Mesenchymal stem cell (in vitro differentiated cells and primary cell): ENCODE measurements at regions not wholly inside any gene's neighbourhood (a gene's known extent, or its start where the extent isn't known, plus 50 kb on each side); places are given as distances from the start of the nearest gene placed in this dataset.

Source experiments
- DNase-seq: peaks from one replicate; pipeline ENCODE4 v3.0.0-alpha.2; 2013
- H2AFZ ChIP-seq: one replicate; pipeline ENCODE4 v1.6.1; 2013; ENCODE audit warnings: low read depth, mild to moderate bottlenecking, control low read depth, inconsistent platforms, low read length, moderate library complexity
- H2AK5ac ChIP-seq: 2 replicates; pipeline ENCODE4 v1.6.1; 2013; ENCODE audit warnings: low read length, moderate library complexity, mild to moderate bottlenecking, inconsistent platforms; ENCODE audit not compliant: severe bottlenecking
- H2BK120ac ChIP-seq: one replicate; pipeline ENCODE4 v1.6.1; 2013; ENCODE audit warnings: low read depth, mild to moderate bottlenecking, inconsistent platforms, low read length, moderate library complexity
- H2BK12ac ChIP-seq, 2 experiments: one replicate each; pipeline ENCODE4 v1.6.1; 2013; ENCODE audit warnings: inconsistent platforms in 2 of 2, low read length in 2 of 2, mild to moderate bottlenecking in 2 of 2, moderate library complexity in 2 of 2, control low read depth in 1 of 2
- H2BK15ac ChIP-seq: one replicate; pipeline ENCODE4 v1.6.1; 2013; ENCODE audit warnings: mild to moderate bottlenecking, low read depth, inconsistent platforms; ENCODE audit not compliant: poor library complexity, severe bottlenecking
- H2BK5ac ChIP-seq: 2 replicates; pipeline ENCODE4 v1.6.1; 2013; ENCODE audit warnings: low read depth, mild to moderate bottlenecking, low read length, control low read depth, inconsistent platforms; ENCODE audit not compliant: poor library complexity, severe bottlenecking
- H3K14ac ChIP-seq, 2 experiments: one replicate each; pipeline ENCODE4 v1.6.1; 2013; ENCODE audit warnings: inconsistent platforms in 2 of 2, low read length in 2 of 2, control low read depth in 1 of 2, mild to moderate bottlenecking in 1 of 2, moderate library complexity in 1 of 2
- H3K18ac ChIP-seq, 2 experiments: one replicate each; pipeline ENCODE4 v1.6.1; 2013; ENCODE audit warnings: inconsistent platforms in 2 of 2, low read length in 2 of 2, control low read depth in 1 of 2, low read depth in 1 of 2, mild to moderate bottlenecking in 1 of 2
- H3K23ac ChIP-seq, 2 experiments: one replicate each; pipeline ENCODE4 v1.6.1; 2013; ENCODE audit warnings: inconsistent platforms in 2 of 2, low read length in 2 of 2, mild to moderate bottlenecking in 2 of 2, moderate library complexity in 2 of 2, control low read depth in 1 of 2
- H3K27ac ChIP-seq: 2 replicates; pipeline ENCODE4 v1.5.1; 2013; ENCODE audit warnings: mild to moderate bottlenecking, moderate library complexity, low read length, control low read depth, inconsistent platforms; ENCODE audit not compliant: poor library complexity, severe bottlenecking
- H3K27me3 ChIP-seq, 2 experiments: 2 replicates each; pipeline versions ENCODE4 v1.6.1 to v1.7.0; 2013; ENCODE audit warnings: low read length in 2 of 2, mild to moderate bottlenecking in 2 of 2, moderate library complexity in 2 of 2, control low read depth in 1 of 2, inconsistent platforms in 1 of 2; ENCODE audit not compliant: control insufficient read depth in 1 of 2, insufficient read depth in 1 of 2
- H3K36me3 ChIP-seq, 2 experiments: 2 replicates each; pipeline versions ENCODE4 v1.6.1 to v1.7.0; 2013; ENCODE audit warnings: low read length in 2 of 2, control low read depth in 1 of 2, inconsistent platforms in 1 of 2, low read depth in 1 of 2, mild to moderate bottlenecking in 1 of 2; ENCODE audit not compliant: insufficient read depth in 2 of 2, control insufficient read depth in 1 of 2
- H3K4ac ChIP-seq, 2 experiments: one replicate each; pipeline ENCODE4 v1.6.1; 2013; ENCODE audit warnings: inconsistent platforms in 2 of 2, low read length in 2 of 2, mild to moderate bottlenecking in 2 of 2, moderate library complexity in 2 of 2, control low read depth in 1 of 2, low read depth in 1 of 2
- H3K4me1 ChIP-seq: 2 replicates; pipeline ENCODE4 v1.6.1; 2013; ENCODE audit warnings: low read depth, low read length, control low read depth; ENCODE audit not compliant: control insufficient read depth, insufficient read depth
- H3K4me2 ChIP-seq: 2 replicates; pipeline ENCODE4 v1.6.1; 2013; ENCODE audit warnings: low read length, mild to moderate bottlenecking, inconsistent platforms; ENCODE audit not compliant: poor library complexity, severe bottlenecking
- H3K4me3 ChIP-seq, 2 experiments: 2 replicates each; pipeline versions ENCODE4 v1.5.1 to v1.7.0; 2013; ENCODE audit warnings: low read length in 2 of 2, mild to moderate bottlenecking in 2 of 2, control low read depth in 1 of 2, low read depth in 1 of 2; ENCODE audit not compliant: insufficient read depth in 1 of 2
- H3K79me1 ChIP-seq: replicated peaks from 2 replicates; pipeline ENCODE4 v1.6.1; 2013; ENCODE audit warnings: mild to moderate bottlenecking, control low read depth, low read length, inconsistent platforms; ENCODE audit not compliant: poor library complexity, severe bottlenecking
- H3K9ac ChIP-seq: 2 replicates; pipeline ENCODE4 v1.7.0; 2013; ENCODE audit warnings: mild to moderate bottlenecking, low read length, moderate library complexity
- H3K9me3 ChIP-seq: 2 replicates; pipeline ENCODE4 v1.7.0; 2013; ENCODE audit warnings: mild to moderate bottlenecking, low read length; ENCODE audit not compliant: control insufficient read depth
- H4K8ac ChIP-seq: one replicate; pipeline ENCODE4 v1.6.1; 2013; ENCODE audit warnings: inconsistent platforms, mild to moderate bottlenecking, low read length, moderate library complexity
- H4K91ac ChIP-seq: one replicate; pipeline ENCODE4 v1.6.1; 2013; ENCODE audit warnings: mild to moderate bottlenecking, low read length, inconsistent platforms
- WGBS: methylation state at CpG from one replicate; pipeline ENCODE4 v1.1.7; 2013; ENCODE audit warnings: mixed read lengths; 5-methylcytosine and 5-hydroxymethylcytosine counted together

- H2AK5ac ChIP-seq, result no peak overlapping the region
- no peak overlapping the region for H2AFZ ChIP-seq
- no peak overlapping the region for H3K14ac ChIP-seq
- H3K4me1 ChIP-seq, result no peaks in the 10 kb centered on the region
- H3K23ac ChIP-seq, result no peak overlapping the region
- no peaks in the 10 kb centered on the region for H3K27me3 ChIP-seq
- H3K9me3 ChIP-seq, result no peaks in the 10 kb centered on the region
- WGBS, result 87% methylated on average over 3 of the region's 4 CpGs
- H3K4me2 ChIP-seq, result no peak overlapping the region
- no peak overlapping the region for H3K18ac ChIP-seq
- H2BK5ac ChIP-seq, result no peak overlapping the region
- no peak overlapping the region for H3K4me3 ChIP-seq
- H4K8ac ChIP-seq, result no peak overlapping the region
- H3K27ac ChIP-seq, result no peak overlapping the region
- no peak overlapping the region for H3K4ac ChIP-seq
- H3K79me1 ChIP-seq, result no peaks in the 10 kb centered on the region
- H3K36me3 ChIP-seq, result no peaks in the 10 kb centered on the region
- no peak overlapping the region for H2BK15ac ChIP-seq
- DNase-seq, result peak; percentile 41
- H2BK12ac ChIP-seq, result no peak overlapping the region
- H3K9ac ChIP-seq, result no peak overlapping the region
- H4K91ac ChIP-seq, result no peak overlapping the region
- H2BK120ac ChIP-seq, result no peak overlapping the region
Measured at GRCh38 chr4:75189711-75190335, 256.9 kb downstream of the PARM1 start.

DNA sequence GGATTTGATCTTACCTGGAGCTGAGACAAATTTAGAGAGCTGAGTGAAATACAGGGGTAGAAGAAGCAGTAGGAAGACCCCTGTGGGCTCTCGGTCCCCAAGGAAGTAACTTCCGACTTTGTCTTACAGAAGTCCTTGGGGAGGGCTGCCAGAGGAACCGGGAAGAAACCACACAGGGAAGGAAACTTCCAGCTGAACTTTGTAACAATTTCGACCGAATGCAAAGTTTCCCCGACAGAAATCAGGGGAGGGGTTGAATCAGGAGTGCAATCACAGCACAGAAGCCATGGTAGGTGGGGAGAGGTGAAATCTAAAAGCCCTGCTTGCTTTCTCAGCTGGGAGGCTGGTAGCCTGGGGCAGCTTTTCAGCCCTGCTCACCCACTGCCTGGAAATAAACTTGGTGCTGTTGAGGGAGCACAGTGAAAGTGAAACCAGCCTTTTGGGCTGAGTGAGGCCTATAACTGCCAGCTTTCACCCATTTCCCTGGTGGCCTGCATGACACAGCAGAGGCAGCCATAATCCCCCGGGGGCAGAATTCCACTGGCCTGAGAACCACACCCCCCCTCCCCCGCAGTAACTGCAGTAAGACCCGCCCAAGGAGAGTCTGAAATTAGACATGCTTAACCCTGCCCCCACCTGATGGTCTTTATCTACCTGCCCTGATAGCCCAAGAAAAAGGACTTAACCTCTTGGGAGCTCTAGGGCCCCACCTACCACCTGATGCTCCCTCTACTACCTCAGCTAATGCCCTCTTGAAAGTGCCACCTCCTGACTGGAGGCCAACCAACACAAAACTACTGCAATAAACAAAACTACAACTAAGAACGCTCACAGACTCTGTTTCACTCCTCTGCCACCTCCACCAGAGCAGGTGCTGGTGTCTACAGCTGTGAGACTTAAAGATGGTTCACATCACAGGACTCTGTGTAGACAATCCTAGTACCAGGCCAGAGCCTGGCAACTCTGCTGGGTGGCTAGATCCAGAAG is 248.2 kb downstream of the PARM1 start:
- Histone ChIP-seq H3K4me2 (no peak overlapping the region), H3K23ac (no peak overlapping the region), H3K4me1 (no peaks in the 10 kb centered on the region), H3K79me1 (no peaks in the 10 kb centered on the region), H2BK12ac (no peak overlapping the region), H4K91ac (peak overlapping the region; percentile 39), H2BK120ac (no peak overlapping the region), H3K27ac (no peak overlapping the region), H2BK15ac (no peak overlapping the region), H3K4me3 (no peak overlapping the region), H2AK5ac (no peak overlapping the region), H3K18ac (peak overlapping the region in 1 of 2 experiments; percentile 43), H3K27me3 (no peaks in the 10 kb centered on the region), H4K8ac (peak overlapping the region; percentile 69), H2AFZ (peak overlapping the region; percentile 76), H3K36me3 (no peaks in the 10 kb centered on the region), H3K9me3 (peaks cover 6% of the 10 kb centered on the region), H3K9ac (no peak overlapping the region), H2BK5ac (no peak overlapping the region), H3K14ac (no peak overlapping the region), H3K4ac (peak overlapping the region in 1 of 2 experiments; percentile 33)
- DNase-seq, result peak; percentile 63
- 80% methylated on average over 10 of the region's 10 CpGs for WGBS

DNA sequence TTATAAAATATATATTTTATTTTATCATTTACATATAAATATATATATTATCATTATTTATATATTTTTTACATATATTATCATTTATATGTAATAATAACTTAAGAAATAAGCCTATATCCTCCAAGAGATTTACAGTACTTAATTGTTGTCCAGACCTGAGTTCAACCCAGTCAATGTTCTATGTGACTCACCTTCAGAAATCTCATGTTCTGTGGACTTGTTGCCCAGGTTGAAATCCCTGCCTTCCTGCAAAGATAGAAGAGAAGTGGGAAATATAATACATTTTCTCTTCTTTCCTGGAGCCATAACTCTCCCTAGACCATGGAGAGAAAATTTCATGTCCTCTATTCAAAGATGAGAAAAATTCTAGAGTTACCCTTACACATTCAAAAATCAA is 247.3 kb downstream of the PARM1 start:
- H3K27me3 ChIP-seq, result no peaks in the 10 kb centered on the region
- H2BK120ac ChIP-seq, result no peak overlapping the region
- no peak overlapping the region for H2AK5ac ChIP-seq
- H3K4ac ChIP-seq, result no peak overlapping the region
- no peaks in the 10 kb centered on the region for H3K79me1 ChIP-seq
- H3K4me2 ChIP-seq, result no peak overlapping the region
- no peak overlapping the region for H2BK5ac ChIP-seq
- H3K9ac ChIP-seq, result no peak overlapping the region
- H3K4me3 ChIP-seq, result no peak overlapping the region
- no peak overlapping the region for H2BK12ac ChIP-seq
- no peak overlapping the region for H2BK15ac ChIP-seq
- no peak overlapping the region for H4K91ac ChIP-seq
- H3K9me3 ChIP-seq, result peaks cover 6% of the 10 kb centered on the region
- H3K27ac ChIP-seq, result no peak overlapping the region
- no peaks in the 10 kb centered on the region for H3K4me1 ChIP-seq
- H3K14ac ChIP-seq, result no peak overlapping the region
- H2AFZ ChIP-seq, result no peak overlapping the region
- no peak for DNase-seq
- H3K18ac ChIP-seq, result no peak overlapping the region
- H3K23ac ChIP-seq, result no peak overlapping the region
- H3K36me3 ChIP-seq, result no peaks in the 10 kb centered on the region
- no peak overlapping the region for H4K8ac ChIP-seq

GRCh38 chr4:75179510-75179909 is 246.6 kb downstream of the PARM1 start:
- Histone ChIP-seq H2BK15ac (no peak overlapping the region), H3K79me1 (no peaks in the 10 kb centered on the region), H2AFZ (no peak overlapping the region), H3K27ac (no peak overlapping the region), H3K23ac (no peak overlapping the region), H3K4me1 (no peaks in the 10 kb centered on the region), H3K9ac (no peak overlapping the region), H3K4ac (no peak overlapping the region), H2BK12ac (no peak overlapping the region), H2BK120ac (no peak overlapping the region), H4K8ac (no peak overlapping the region), H4K91ac (no peak overlapping the region), H3K14ac (no peak overlapping the region), H3K9me3 (peaks cover 6% of the 10 kb centered on the region), H3K36me3 (no peaks in the 10 kb centered on the region), H3K27me3 (no peaks in the 10 kb centered on the region), H3K4me3 (no peak overlapping the region), H2AK5ac (no peak overlapping the region), H3K4me2 (no peak overlapping the region), H2BK5ac (no peak overlapping the region), H3K18ac (no peak overlapping the region)
- peak; percentile 26 for DNase-seq
